HK-2 (cell line): ENCODE measurements at regions not wholly inside any gene's neighbourhood (a gene's known extent, or its start where the extent isn't known, plus 50 kb on each side); places are given as distances from the start of the nearest gene placed in this dataset.
"Not testable (repeated sequence)": the region's sequence is repeated elsewhere in the genome, so short reads cannot be mapped to it uniquely, and the experiment has no call there.

Source experiments
- DNase-seq: peaks from one replicate; pipeline ENCODE4 v3.0.0-alpha.2; 2018; ENCODE audit not compliant: unreplicated experiment

DNA sequence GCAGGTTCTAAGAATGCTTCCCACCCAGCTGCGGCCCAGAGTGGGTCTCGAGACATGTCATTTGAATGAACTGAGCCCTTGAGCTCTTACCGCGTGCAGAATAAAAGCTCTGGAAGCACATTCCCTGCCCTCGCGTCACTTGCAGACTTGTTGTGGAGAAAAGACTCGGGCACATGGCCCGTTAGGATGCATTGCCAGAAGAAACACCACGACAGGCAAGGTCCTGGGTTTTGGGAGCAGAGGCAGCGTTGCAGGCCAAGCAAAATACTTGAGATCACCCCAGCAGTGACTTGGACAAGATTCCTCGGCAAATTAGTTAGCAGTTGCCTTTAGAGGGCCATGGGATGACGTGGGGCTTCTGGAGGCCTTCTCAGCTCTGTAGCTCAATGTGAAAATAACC is 170.8 kb upstream of the MSX2 start:
- no peak for DNase-seq

- DNase-seq: no peak
These were observed 168.7 kb upstream of the MSX2 start for GRCh38 chr5:174555726-174556125.

DNA sequence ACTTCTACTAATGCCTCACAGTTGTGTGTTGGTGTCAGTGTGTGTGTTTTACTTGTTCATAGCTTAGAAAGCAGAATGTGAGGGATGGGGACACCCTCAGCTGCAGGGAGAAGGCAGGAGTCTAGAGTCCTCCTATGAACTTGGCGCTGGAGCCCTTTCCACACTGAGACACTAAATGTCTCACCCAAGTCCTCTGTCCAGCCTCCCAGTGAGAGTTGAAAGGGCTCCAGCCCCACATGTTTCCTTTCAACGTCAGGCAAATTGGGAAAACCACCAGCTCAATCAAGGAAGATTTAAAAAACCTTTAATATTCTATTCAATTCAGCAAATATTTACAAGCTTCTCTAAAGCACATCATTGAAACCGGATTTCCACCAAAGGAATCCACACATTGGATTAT is 167.6 kb upstream of the MSX2 start:
- no peak for DNase-seq

GRCh38 chr5:174558190-174558589 is 166.2 kb upstream of the MSX2 start:
- DNase-seq: no peak

DNA sequence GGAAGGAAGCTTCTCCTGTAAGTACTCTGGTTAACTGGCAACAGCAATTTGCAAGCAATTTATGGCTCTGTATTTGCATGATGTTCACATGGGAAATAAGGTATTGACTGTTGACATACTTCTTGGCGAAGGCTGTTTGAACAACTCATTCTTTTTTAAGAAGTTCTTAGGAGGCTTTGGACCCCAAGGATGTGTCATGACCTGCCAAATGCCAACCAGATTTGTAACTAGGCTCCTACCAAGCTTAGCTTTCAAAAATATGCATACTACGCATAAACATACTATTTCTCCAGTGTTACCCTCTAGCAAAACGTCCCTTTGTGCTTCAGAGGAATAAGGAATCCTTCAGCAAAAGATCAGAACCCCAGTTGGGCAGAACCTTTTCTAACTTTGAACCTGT is 165.2 kb upstream of the MSX2 start:
- no peak for DNase-seq

- DNase-seq: no peak
These were observed 164.8 kb upstream of the MSX2 start for GRCh38 chr5:174559566-174560090.

DNA sequence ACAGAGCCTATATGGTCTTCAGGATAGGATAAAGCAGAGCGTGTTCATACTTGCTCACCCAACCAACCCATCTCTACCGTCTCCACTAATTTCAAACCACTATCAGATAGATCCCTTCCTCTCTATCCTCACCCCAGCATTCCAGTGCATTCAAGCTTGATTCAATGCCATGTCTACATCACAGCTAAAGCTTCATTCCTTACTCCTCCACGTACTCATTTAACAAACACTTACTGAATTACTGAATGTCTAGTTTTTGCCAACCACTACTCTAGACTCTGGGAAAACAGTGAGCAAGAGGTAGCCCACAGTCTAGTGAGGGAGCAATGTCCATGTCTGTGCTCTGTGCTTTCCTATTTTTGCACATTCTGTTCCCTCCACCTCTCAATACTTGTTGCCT is 163.5 kb upstream of the MSX2 start:
- DNase-seq: no peak

GRCh38 chr5:174563040-174563439 is 161.3 kb upstream of the MSX2 start:
- DNase-seq: not testable (repeated sequence)

- DNase-seq: no peak
These were observed 160.5 kb upstream of the MSX2 start for GRCh38 chr5:174563899-174564298.

- no peak for DNase-seq
These were observed 156.8 kb upstream of the MSX2 start for GRCh38 chr5:174567506-174568141.

- no peak for DNase-seq
These were observed 153.7 kb upstream of the MSX2 start for GRCh38 chr5:174570662-174571061.

- DNase-seq: peak; percentile 7
These were observed 152.6 kb upstream of the MSX2 start for GRCh38 chr5:174571662-174572397.

GRCh38 chr5:174572591-174572990 is 151.8 kb upstream of the MSX2 start:
- DNase-seq: no peak

DNA sequence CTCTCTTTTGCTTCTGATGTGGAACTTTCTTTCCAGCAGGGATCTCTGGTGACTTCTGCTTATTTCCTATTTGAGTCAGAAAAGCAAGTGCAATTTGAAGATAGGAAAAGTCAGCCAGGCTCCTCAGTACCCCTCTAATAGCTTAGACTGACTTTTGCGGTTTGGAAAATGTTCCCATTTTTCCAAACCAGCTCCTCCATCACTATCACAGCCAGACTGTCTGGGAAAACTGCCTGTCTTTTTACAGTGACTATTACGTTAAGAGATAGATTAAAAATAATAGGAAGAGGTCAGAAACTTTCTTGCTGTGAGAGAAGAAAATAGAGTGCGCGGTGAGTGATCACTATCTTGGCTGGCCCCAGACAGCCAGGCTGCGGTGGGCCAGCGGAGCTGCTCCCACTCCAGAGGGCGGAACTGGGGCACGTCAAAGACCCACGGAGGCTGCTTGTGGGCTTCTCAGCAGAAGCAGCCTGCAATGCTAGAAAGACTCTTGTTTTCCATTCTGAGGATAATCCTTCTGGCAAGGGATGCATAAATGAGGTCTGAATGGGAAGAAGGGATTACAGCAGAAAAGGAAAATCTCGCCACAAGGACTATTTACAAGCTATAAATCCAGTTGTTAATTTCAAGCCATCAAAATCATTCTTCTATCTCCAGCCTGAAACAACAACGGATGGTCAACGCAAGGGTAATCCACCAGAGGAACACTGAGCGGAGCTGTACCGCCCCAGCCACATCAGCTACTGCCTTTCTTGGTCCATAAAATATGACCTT is 151.0 kb upstream of the MSX2 start:
- DNase-seq: no peak

GRCh38 chr5:174575043-174575442 is 149.3 kb upstream of the MSX2 start:
- no peak for DNase-seq

GRCh38 chr5:174576042-174576441 is 148.3 kb upstream of the MSX2 start:
- DNase-seq: no peak

- DNase-seq: no peak
These were observed 142.9 kb upstream of the MSX2 start for GRCh38 chr5:174581479-174581878.

GRCh38 chr5:174581894-174582293 is 142.5 kb upstream of the MSX2 start:
- DNase-seq: no peak

GRCh38 chr5:174583071-174583470 is 141.3 kb upstream of the MSX2 start:
- no peak for DNase-seq

DNA sequence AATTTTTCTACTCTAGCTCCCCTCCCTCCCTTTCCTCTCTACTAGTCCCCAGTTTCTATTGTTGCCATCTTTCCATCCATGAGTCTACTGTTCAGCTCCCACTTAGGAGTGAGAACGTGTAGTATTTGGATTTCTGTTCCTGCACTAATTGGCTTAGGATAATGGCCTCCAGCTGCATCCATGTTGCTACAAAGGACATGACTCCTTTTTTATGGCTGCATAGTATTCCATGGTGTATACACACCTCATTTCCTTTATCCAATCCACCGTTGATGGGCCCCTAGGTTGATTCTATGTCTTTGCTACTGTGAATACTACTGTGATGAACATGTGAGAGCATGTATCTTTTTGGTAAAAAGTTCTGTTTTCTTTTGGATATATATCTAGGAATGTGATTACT is 138.9 kb upstream of the MSX2 start:
- DNase-seq: no peak

- DNase-seq: not testable (repeated sequence)
These were observed 138.2 kb upstream of the MSX2 start for GRCh38 chr5:174586163-174586562.

GRCh38 chr5:174589011-174589410 is 135.4 kb upstream of the MSX2 start:
- no peak for DNase-seq

DNA sequence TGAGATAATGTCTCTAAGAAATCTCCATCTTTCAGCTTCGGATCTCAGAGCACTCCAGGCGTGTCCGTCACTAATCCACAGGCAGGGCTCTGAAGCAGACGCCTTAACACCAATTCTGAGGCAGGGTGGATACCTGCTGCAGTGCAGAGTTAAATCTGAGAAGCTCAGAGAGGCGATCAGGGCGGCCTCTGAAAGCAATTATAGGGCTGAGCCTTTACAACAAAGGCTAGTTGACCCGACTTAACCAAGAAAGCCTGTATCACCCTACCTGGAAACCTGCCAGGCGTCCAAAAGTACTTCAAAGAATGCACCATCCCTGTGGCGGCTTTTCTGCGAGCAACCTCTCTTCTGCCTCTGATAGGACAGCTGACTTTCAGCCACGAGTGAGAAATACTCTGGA is 134.8 kb upstream of the MSX2 start:
- DNase-seq: no peak
